NCI-H82 treated with DMSO at 0.1 percent for 48 hours (cell line): ENCODE measurements at regions not wholly inside any gene's neighbourhood (a gene's known extent, or its start where the extent isn't known, plus 50 kb on each side); places are given as distances from the start of the nearest gene placed in this dataset.
A peak's percentile ranks its signal among the peaks of the same experiment; 100 is the strongest.
"Not testable (repeated sequence)": the region's sequence is repeated elsewhere in the genome, so short reads cannot be mapped to it uniquely, and the experiment has no call there.

ENCODE experiments used
- DNase-seq: peaks from one replicate; lab custom pipeline; 2025; ENCODE audit not compliant: unreplicated experiment; lab: John Stamatoyannopoulos, UW

DNA sequence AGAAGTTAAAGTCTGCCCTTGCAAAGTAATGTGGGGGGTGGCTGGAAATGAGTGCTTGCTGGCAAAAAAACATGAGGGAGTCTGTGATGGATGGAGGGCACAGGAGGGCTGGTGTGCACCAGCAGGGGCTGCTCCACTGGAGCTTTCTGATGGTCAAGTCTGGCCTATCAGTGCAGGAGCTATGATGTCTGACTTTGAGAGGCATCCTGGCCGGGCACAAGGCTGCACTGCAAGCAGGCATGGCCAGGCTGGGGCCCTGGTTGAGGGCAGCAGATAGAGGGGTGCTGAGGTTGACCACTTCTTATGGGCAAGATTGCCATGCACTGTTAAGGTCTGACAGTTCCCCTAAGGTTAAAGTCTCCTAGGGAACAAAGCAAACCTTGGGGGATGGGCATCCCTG lies 1140.2 kb downstream of the FAM133A start:
- no peak for DNase-seq

DNA sequence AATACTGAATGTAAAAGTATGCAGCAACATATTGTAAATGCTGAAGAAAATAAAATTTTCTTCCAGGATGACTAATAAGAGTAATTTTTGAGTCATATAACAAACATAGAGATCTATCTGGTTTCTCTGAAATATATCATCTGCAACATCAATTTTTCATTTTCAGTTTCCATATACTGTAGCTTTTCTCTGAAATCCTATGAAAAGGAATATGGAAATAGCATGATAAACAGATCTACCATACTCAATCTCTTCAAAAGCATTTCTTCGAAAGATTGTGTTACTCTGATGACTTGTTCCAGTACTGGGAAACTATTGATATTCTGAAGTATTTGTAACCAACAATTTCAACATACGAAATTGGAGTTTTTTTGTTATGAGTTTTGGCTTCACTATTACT lies 1156.7 kb downstream of the FAM133A start:
- DNase-seq = no peak

DNA sequence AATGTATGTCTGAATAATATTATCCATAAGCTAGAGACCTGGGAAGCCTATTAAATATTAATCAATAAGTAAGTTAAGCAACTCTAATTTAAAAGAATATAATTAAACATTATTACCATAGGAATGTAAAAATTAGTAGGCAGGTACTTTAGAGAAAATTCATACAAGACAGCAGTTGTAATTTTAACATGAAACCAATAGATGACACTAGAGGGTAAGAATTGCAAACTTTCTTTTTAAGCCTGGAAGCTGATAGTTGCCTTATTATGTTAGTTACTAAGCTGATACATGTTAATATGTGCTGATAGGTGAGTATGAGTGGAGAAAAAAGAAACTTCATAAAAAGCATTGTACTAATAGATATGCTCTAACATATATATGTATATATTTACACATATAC lies 1157.4 kb downstream of the FAM133A start:
- peak; percentile 0 for DNase-seq

DNA sequence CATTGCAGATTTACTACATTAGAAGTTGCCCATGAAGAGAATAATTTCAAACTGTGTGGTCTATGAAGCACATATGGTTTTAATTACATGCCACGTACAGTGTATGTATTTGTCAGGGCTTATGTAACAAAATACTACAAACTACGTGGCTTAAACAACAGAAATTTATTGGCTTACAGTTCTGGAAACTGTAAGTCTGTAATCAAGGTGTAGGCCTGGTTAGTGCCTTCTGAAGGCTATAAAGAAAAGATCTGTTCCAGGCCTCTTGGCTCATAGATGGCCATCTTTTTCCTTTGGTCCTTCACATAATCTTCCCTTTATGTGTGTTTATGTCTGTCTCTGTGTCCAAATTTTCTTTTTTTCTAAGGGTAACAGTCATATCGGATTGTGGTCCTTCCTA lies 1160.2 kb downstream of the FAM133A start:
- DNase-seq = no peak

DNA sequence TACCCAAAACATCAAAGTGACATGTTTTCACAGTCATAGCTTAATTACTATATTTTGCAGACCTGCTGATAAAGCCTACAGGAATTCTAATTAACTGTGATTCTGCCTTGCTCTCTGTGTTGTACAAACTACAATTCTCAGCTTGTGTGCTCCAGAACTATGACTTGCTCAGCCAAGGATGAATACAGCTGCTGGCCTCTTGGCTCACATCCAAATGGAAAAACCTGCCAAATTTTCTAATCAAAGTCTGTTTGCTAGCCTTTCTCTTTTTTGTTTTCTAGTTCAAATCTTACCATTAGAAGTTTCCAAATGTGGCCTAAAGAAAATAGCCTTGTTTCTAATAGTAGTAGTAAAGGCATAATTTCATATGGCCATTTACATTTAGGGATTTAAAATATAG lies 1176.8 kb downstream of the FAM133A start:
- no peak for DNase-seq

DNA sequence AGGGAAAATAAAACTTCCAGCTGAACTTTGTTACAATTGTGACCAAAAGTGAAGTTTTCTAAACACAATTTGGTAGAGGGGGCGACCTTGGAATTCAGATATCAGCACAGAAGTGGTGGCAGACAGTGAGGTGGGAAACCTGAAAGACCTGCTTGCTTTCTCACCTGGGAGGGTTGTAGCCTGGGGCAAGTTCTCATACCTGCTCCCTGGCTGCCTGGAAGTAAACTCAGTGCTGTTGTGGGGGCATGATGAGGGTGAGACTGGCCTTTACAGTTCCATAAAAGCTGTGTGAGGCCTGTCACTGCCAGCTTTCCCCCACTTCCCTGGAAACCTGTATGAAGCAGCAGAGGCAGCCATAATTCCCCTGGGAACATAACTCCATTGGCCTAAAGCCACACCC lies 1180.2 kb downstream of the FAM133A start:
- no peak for DNase-seq

DNA sequence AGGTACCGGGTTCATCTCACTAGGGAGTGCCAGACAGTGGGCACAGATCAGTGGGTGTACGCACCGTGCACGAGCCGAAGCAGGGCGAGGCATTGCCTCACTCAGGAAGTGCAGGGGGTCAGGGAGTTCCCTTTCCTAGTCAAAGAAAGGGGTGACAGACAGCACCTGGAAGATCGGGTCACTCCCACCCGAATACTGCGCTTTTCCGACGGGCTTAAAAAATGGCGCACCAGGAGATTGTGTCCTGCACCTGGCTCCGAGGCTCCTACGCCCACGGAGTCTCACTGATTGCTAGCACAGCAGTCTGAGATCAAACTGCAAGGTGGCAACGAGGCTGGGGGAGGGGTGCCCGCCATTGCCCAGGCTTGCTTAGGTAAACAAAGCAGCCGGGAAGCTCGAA lies 1188.5 kb downstream of the FAM133A start:
- DNase-seq = not testable (repeated sequence)

DNA sequence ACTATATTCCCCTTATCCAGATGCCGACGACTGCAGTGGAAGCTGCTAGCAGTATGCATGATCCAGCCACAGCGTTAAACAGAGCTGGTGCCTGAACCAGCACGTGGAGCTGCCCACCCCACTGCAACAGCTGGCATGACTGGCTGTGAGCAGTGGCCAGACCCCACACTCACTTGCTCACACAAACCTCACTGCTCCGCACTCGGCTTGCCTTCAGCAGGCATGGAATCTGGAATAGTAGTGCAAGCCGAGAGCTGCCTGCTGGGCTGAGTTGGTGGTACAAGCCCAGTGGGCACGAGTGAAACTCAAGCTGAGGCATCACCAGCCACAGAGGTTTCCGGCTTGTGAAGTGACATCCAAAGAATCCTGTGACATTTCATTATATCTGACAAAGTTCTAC lies 1197.6 kb downstream of the FAM133A start:
- DNase-seq = no peak

DNA sequence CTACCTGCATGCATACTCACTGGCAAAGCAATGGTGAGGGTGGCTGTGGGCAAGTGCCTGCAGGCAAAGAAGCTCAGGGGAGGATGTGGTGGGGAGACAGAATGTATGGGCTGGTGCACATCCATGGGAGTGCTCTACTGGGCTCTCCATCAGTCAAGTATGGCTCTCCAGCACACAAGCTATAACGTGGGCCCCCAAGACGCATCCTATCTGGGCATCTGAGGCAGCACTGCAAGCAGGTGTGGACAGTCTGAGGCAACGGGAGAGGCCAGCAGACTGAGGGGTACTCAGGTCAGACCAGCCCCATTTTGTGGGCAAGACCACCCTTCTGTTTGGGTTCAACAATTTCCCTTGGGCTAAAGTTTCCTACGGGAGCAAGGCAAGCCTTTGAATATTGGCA lies 1227.8 kb downstream of the FAM133A start:
- no peak for DNase-seq

DNA sequence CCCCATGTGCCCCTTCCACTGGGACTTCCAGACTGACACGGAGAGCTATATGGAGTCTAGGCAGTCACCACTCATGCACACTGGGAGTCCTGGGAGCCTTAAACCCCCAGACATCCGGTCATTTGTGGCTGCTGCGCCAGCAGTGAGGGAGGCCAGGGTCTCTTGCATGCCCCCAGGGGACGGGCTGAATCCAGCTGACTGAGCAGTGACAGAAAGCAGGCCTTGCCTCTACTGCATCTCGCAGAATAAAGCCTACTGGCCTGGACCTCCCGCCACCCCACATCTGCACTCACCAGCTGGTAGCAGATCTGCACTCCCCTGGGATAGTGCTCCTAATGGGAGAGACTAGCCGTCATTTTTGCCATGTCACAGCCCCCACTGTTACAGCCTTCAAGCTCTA lies 1234.2 kb downstream of the FAM133A start:
- no peak for DNase-seq

DNA sequence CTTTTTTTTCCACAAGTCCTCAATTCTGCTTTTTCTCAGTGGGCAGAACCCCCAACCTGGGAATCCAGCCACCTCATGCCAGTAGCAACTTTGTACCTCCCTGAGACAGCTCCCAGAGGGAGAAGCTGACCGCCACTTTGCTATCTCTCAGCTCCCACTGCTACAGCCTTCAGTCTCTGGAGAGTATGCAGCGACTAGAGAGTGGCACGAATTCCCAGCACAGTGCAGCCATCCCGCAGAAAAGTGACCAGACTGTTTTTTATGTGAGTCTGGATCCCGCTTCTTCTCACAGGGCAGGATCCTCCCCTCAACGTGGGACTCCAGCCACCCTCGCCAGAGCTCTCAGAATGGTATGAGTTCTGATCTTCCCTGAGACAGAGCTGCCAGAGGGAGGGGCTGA lies 1234.6 kb downstream of the FAM133A start:
- no peak for DNase-seq

DNA sequence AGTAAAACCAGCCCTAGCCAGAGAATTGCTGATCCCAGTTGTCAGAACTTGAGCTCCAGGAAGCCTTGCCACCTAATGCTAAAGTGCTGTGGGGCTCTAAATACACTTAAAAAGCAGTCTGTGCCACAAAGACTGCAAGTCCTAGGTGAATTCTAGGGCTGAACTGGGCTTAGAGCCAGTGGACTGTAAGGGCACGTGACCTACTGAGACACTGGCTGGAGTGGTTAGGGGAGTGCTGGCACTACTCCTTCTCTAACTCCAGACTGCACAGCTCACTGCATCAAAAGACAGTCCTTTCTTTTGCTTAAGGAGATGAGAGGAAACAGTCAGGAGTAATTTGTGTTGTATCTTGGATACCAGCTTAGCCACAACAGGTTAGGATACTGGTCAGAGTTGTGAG lies 1240.2 kb downstream of the FAM133A start:
- DNase-seq = no peak

DNA sequence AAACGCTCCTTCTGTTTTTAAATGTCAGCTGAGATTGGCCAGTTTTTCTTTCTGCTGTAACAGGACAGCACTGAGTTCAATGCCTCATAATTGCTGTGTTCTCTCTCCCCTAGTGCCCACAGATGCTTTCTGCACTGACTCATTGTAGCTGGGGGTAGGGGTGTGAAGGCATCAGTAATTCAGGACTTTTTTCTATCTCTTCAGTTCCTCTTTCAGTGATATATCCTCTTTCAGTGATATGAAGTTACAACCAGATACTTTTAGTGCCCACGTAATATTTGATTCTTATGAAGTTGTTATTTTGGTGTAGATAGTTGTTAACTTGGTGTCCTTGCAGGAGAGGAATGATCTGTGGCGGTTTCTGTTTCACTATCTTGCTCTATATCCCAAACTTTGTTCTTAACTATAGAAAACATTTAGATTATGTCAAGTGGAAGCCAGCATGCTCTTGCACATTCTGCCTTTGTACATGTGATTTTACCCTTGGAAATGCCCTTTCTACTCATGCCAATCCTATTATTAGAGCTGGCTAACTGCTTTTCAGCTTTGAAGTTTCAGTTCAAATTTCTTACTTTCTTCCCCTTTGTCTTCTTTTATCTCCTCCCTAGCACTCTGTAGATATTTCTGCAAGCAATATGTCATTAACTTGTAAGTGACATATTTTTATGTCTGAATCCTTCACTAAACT lies 1258.4 kb downstream of the FAM133A start:
- no peak for DNase-seq

DNA sequence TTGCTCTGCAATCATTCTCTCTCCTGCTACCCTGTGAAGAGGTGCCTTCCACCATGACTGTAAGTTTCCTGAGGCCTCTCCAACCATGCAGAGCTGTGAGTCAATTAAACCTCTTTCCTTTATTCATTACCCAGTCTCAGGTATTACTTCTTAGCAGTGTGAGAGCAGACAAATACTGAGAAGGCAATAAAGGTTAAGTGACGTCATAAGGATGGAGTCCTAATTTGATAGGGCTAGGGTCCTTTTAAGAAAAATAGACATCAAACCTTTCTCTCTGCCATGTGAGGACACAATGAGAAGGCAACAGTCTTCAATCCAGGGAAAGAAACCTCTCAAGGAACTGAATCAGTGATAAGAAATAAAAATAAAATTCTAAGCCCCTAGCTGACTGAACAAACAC lies 1262.7 kb downstream of the FAM133A start:
- DNase-seq = no peak

DNA sequence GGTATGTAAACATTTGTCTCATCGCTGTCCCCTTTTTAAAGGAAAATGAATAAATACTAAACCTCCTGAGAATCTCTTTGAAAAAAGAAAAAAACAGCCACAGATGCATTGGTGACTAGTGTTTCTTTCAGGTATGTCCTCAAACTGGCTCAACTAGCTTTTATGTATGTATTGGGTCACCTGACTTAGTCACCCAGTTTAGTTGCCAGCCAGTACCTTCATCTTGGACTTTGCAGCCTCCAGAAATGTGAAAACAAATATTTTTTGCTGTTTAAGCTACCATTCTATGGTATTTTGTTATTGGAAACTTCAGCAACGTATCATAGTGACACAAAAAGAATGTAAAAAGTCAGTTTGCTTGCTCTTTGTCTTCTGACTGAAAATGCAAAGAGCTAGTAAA lies 1263.5 kb downstream of the FAM133A start:
- no peak for DNase-seq

DNA sequence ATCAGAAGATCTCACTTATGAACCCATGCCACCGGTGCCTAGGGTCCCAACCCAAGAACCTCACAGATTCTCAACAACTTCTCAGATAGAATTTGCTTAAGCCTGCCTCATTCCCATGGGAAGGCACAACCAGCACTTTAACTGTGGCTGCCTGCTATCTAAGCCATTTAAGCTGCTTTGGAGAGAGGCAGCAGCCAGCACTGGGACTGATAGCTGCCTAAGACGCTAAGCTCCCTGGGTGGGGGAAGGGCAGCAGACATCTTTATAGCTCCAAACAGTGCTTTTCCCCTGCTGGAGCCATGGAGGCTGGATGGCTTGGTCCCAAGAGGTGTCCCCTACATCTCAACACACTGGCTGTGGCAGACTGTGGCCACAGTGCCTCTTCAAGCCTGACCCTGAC lies 1268.6 kb downstream of the FAM133A start:
- peak; percentile 61 for DNase-seq

DNA sequence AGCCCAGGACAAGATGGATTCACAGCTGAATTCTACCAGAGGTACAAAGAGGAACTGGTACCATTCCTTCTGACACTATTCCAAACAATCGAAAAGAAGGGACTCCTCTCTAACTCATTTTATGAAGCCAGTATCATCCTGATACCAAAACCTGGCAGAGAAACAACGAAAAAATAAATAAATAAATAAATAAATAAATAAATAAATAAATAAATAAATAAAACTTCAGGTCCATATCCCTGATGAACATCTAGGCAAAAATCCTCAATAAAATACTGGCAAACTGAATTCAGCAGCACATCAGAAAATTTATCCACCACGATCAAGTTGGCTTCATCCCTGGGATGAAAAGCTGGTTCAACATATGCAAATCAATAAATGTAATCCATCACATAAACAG lies 1272.1 kb downstream of the FAM133A start:
- DNase-seq = not testable (repeated sequence)

DNA sequence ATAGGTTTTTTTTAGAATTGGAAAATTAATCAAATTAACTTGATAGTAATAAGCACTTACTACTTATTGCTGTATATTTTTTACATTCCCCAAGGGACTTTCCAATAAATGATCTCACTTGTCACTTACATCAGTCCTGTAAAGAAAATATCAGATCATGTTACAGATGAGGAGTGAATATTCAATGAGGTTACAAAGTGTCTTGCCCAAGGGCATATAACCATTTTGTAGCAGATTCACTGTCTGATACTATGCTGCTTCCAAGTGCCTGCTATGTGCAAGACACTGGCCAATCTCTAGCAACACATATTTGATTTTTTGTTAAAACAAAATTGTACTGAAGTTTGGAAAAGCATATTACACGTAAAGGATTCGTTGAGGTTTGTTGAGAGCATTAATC lies 1287.7 kb downstream of the FAM133A start:
- no peak for DNase-seq

DNA sequence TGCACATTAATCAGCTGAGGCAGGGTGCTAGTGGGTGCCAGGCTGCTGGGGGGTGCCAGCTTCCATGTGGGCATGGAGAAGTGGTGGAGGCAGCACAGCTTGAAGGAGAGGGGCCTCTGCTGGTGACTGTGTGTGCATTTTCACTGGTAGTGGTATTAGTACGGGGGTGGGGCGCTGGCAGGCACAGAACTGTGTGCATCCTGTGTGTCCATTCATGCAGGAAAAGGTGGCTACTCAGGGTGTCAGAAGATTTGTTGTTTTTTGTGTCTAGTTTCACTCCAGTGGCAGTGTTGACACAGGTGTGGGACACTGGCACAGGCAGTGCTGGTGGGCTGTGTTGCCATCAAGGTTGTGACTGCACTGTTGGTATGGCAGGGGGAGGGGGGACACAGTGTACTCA lies 1303.6 kb downstream of the FAM133A start:
- no peak for DNase-seq

DNA sequence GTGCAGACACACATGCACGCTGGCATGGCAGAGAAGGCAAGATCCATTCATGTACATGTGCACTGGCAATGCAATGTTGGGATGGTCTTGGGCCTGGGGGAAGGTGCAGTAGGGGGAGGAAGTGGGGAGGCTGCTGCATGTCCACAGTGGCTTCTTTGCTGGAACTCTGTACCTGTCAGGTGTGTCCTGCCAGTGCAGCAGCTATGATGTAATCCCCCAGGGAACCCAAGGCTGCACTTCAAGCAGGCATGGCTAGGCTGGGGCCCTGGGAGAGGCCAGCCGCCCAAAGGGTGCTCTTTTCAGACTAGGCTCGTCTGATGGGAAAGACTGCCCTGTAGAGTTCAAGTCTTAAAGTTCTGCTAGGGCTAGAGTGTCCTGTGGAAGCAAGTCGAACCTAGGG lies 1304.0 kb downstream of the FAM133A start:
- no peak for DNase-seq
